ENCODE measurements at regions not wholly inside any gene's neighbourhood (a gene's known extent, or its start where the extent isn't known, plus 50 kb on each side); places are given as distances from the start of the nearest gene placed in this dataset.
A peak's percentile ranks its signal among the peaks of the same experiment; 100 is the strongest.

GRCh38 chr1:204803607-204804006 lies 67.1 kb upstream of the NFASC start:
- no peaks in the 10 kb centered on the region for H3K79me2 ChIP-seq (ENCODE audit: insufficient read depth, low read length)
- no peak overlapping the region for H3K9ac ChIP-seq (ENCODE audit: low read depth, low read length, poor library complexity, severe bottlenecking)
- TF ChIP-seq EZH2phosphoT487 (IDR thresholded peaks at IDR 0.05; ENCODE audit: borderline replicate concordance) (no peak), CTCF (conservative IDR thresholded peaks at IDR 0.05; ENCODE audit: low read length) (no peak)

GRCh38 chr1:204806943-204807687 lies 63.5 kb upstream of the NFASC start:
- H3K27me3 ChIP-seq (ENCODE audit: insufficient read depth, low read length, poor library complexity, severe bottlenecking) = no peaks in the 10 kb centered on the region
- peak overlapping the region; percentile 11 for H3K9ac ChIP-seq (ENCODE audit: low read depth, low read length, poor library complexity, severe bottlenecking)
- no peaks in the 10 kb centered on the region for H3K36me3 ChIP-seq (ENCODE audit: insufficient read depth, low read length)
- H2AFZ ChIP-seq (ENCODE audit: low read length) = peak overlapping the region; percentile 84
- peaks cover 10% of the 10 kb centered on the region for H3K4me1 ChIP-seq (ENCODE audit: insufficient read depth, low read length, poor library complexity, severe bottlenecking)
- H3F3A ChIP-seq (ENCODE audit: low read depth) = no peaks in the 10 kb centered on the region
- H3K4me3 ChIP-seq (ENCODE audit: low read length, poor library complexity, severe bottlenecking) = peak overlapping the region; percentile 75
- TF ChIP-seq CTCF (conservative IDR thresholded peaks at IDR 0.05; ENCODE audit: low read length) (peak; percentile 100), EZH2phosphoT487 (IDR thresholded peaks at IDR 0.05; ENCODE audit: borderline replicate concordance) (no peak)
- no peaks in the 10 kb centered on the region for H4K20me1 ChIP-seq (ENCODE audit: insufficient read depth, low read length, poor library complexity, severe bottlenecking)
- H3K9me2 ChIP-seq (replicated peaks; ENCODE audit: low read depth, low read length) = no peaks in the 10 kb centered on the region
- H3K9me3 ChIP-seq (ENCODE audit: insufficient read depth, low read depth, low read length) = no peaks in the 10 kb centered on the region
- H3K79me2 ChIP-seq (ENCODE audit: insufficient read depth, low read length) = no peaks in the 10 kb centered on the region
- peak overlapping the region; percentile 58 for H3K4me2 ChIP-seq (ENCODE audit: low read depth, low read length, poor library complexity, severe bottlenecking)

More at GRCh38 chr1:204803607-204804006, 67.1 kb upstream of the NFASC start:
- H3K4me2 ChIP-seq (ENCODE audit: low read depth, low read length, poor library complexity, severe bottlenecking) = no peak overlapping the region
- H3F3A ChIP-seq (ENCODE audit: low read depth) = no peaks in the 10 kb centered on the region
- no peak overlapping the region for H2AFZ ChIP-seq (ENCODE audit: low read length)
- no peaks in the 10 kb centered on the region for H3K9me2 ChIP-seq (replicated peaks; ENCODE audit: low read depth, low read length)
- H3K9me3 ChIP-seq (ENCODE audit: insufficient read depth, low read depth, low read length) = no peaks in the 10 kb centered on the region
- no peaks in the 10 kb centered on the region for H4K20me1 ChIP-seq (ENCODE audit: insufficient read depth, low read length, poor library complexity, severe bottlenecking)
- no peak overlapping the region for H3K4me3 ChIP-seq (ENCODE audit: low read length, poor library complexity, severe bottlenecking)
- no peaks in the 10 kb centered on the region for H3K27me3 ChIP-seq (ENCODE audit: insufficient read depth, low read length, poor library complexity, severe bottlenecking)
- H3K4me1 ChIP-seq (ENCODE audit: insufficient read depth, low read length, poor library complexity, severe bottlenecking) = peaks cover 10% of the 10 kb centered on the region
- no peaks in the 10 kb centered on the region for H3K36me3 ChIP-seq (ENCODE audit: insufficient read depth, low read length)

- Histone ChIP-seq H3K9me3 (ENCODE audit: insufficient read depth, low read depth, low read length) (no peaks in the 10 kb centered on the region), H2AFZ (ENCODE audit: low read length) (no peak overlapping the region), H3K4me3 (ENCODE audit: low read length, poor library complexity, severe bottlenecking) (no peak overlapping the region), H3K4me1 (ENCODE audit: insufficient read depth, low read length, poor library complexity, severe bottlenecking) (no peaks in the 10 kb centered on the region), H4K20me1 (ENCODE audit: insufficient read depth, low read length, poor library complexity, severe bottlenecking) (no peaks in the 10 kb centered on the region), H3K4me2 (ENCODE audit: low read depth, low read length, poor library complexity, severe bottlenecking) (no peak overlapping the region), H3K9ac (ENCODE audit: low read depth, low read length, poor library complexity, severe bottlenecking) (no peak overlapping the region), H3K36me3 (ENCODE audit: insufficient read depth, low read length) (no peaks in the 10 kb centered on the region), H3K79me2 (ENCODE audit: insufficient read depth, low read length) (no peaks in the 10 kb centered on the region), H3K9me2 (replicated peaks; ENCODE audit: low read depth, low read length) (no peaks in the 10 kb centered on the region), H3F3A (ENCODE audit: low read depth) (no peaks in the 10 kb centered on the region), H3K27me3 (ENCODE audit: insufficient read depth, low read length, poor library complexity, severe bottlenecking) (peaks cover 6% of the 10 kb centered on the region)
- no peak for TF ChIP-seq EZH2phosphoT487 (IDR thresholded peaks at IDR 0.05; ENCODE audit: borderline replicate concordance)
- no peak for TF ChIP-seq CTCF (conservative IDR thresholded peaks at IDR 0.05; ENCODE audit: low read length)
Measured at GRCh38 chr1:204809488-204809887, 61.2 kb upstream of the NFASC start.
